Caco-2 (cell line): ENCODE measurements at regions not wholly inside any gene's neighbourhood (a gene's known extent, or its start where the extent isn't known, plus 50 kb on each side); places are given as distances from the start of the nearest gene placed in this dataset.

ENCODE experiments used
- BruUV-seq: library from RNA; stranded (reverse); fragments of 400-500 nt; replicated peaks from 2 replicates; lab custom pipeline; 2021; lab: Mats Ljungman, UMichigan
- CTCF ChIA-PET: fragments of 300-600 bp; sonication (Branson Sonifier 250); formaldehyde crosslinking; loops from one replicate; lab custom pipeline; 2022; ENCODE audit warnings: antibody characterized with exemption; lab: Charles Lee
- POLR2A ChIA-PET: fragments of 300-600 bp; sonication (Branson Sonifier 250); formaldehyde crosslinking; loops from one replicate; lab custom pipeline; 2022; ENCODE audit warnings: antibody characterized with exemption; lab: Charles Lee
- DNase-seq, 2 experiments: peaks; one replicate each; pipeline versions ENCODE4 v3.0.0 to v3.0.0-alpha.2; 2020 to 2022
- H3K27me3 ChIP-seq: replicated peaks from 2 replicates; pipeline ENCODE4 v1.6.0; 2011; ENCODE audit warnings: low read length; ENCODE audit not compliant: control insufficient read depth, insufficient read depth
- H3K36me3 ChIP-seq: 2 replicates; pipeline ENCODE4 v1.5.1; 2011; ENCODE audit warnings: low read length; ENCODE audit not compliant: control insufficient read depth, insufficient read depth
- H3K4me1 ChIP-seq: fragments of 250-450 bp; sonication (Bioruptor Pico); 2 replicates; pipeline ENCODE4 v1.5.1; 2020; ENCODE audit warnings: mild to moderate bottlenecking
- H3K4me3 ChIP-seq: 2 replicates; pipeline ENCODE4 v1.5.1; 2011; ENCODE audit warnings: low read depth, mild to moderate bottlenecking, control low read depth, low read length
- H3K9me3 ChIP-seq: fragments of 250-450 bp; sonication (Bioruptor Pico); 2 replicates; pipeline ENCODE4 v1.5.1; 2020; ENCODE audit warnings: mild to moderate bottlenecking, moderate library complexity
- H3K27ac Mint-ChIP-seq: one replicate; pipeline ENCODE4 v1.8.0; 2022; ENCODE audit warnings: mixed read lengths; ENCODE audit not compliant: unreplicated experiment
- H3K27me3 Mint-ChIP-seq: one replicate; pipeline ENCODE4 v1.8.0; 2022; ENCODE audit warnings: mixed read lengths; ENCODE audit not compliant: insufficient read depth, unreplicated experiment
- H3K36me3 Mint-ChIP-seq: one replicate; pipeline ENCODE4 v1.8.0; 2022; ENCODE audit warnings: mild to moderate bottlenecking, mixed read lengths; ENCODE audit not compliant: insufficient read depth, unreplicated experiment
- H3K4me1 Mint-ChIP-seq: one replicate; pipeline ENCODE4 v1.8.0; 2022; ENCODE audit warnings: low read depth, mixed read lengths; ENCODE audit not compliant: unreplicated experiment
- H3K4me3 Mint-ChIP-seq: one replicate; pipeline ENCODE4 v1.8.0; 2022; ENCODE audit warnings: mild to moderate bottlenecking, moderate library complexity, mixed read lengths; ENCODE audit not compliant: unreplicated experiment
- H3K9me3 Mint-ChIP-seq: one replicate; pipeline ENCODE4 v1.8.0; 2022; ENCODE audit warnings: mixed read lengths; ENCODE audit not compliant: unreplicated experiment
- intact Hi-C: fragments of 100-400 bp; cut with micrococcal nuclease; formaldehyde crosslinking; loops from one replicate; pipeline ENCODE4 v1.10.0; 2022; ENCODE audit not compliant: unreplicated experiment
- TF ChIP-seq, protein P1 (sequence below), 2 experiments: fragments of 200-600 bp in 1 of 2; IDR thresholded peaks; 1 replicate in 1 of 2; 2 replicates in 1 of 2; pipeline versions ENCODE4 v1.5.1 to v1.8.0; 2011 to 2022; ENCODE audit warnings: antibody characterized with exemption in 1 of 2, control low read depth in 1 of 2, inconsistent platforms in 1 of 2, low read depth in 1 of 2, low read length in 1 of 2, mild to moderate bottlenecking in 1 of 2, moderate library complexity in 1 of 2; ENCODE audit not compliant: insufficient read depth in 1 of 2, severe bottlenecking in 1 of 2, unreplicated experiment in 1 of 2

DNA sequence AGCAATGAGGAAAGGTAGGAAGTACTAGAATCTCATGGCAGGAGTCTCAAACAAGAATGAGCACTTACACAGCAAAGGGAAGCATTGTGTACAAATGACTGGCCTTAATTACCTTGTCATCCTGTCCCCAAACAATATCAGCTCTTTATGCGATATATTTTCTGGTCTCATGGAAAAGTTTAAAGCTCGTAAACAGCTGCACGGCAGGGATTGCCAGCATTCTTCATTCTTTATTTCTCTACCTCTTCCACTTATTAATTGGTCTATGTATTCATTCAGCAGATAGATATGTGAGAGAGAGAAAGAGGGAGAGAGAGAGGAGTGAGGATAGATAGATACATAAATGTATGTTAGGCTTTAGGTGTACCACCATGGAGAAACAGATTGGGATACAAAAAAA, 155.8 kb upstream of the FAT4 start:
- no peaks in the 10 kb centered on the region for H3K9me3 Mint-ChIP-seq
- H3K36me3 Mint-ChIP-seq, result no peaks in the 10 kb centered on the region
- no peak overlapping the region for H3K4me3 ChIP-seq
- H3K4me3 Mint-ChIP-seq, result no peak overlapping the region
- no peaks in the 10 kb centered on the region for H3K9me3 ChIP-seq
- no peaks in the 10 kb centered on the region for H3K4me1 ChIP-seq
- no peak overlapping the region for H3K27ac Mint-ChIP-seq
- no peaks in the 10 kb centered on the region for H3K27me3 Mint-ChIP-seq
- no peaks in the 10 kb centered on the region for H3K4me1 Mint-ChIP-seq
- intact Hi-C loops, result no loop called here
- no peak for DNase-seq
- H3K27me3 ChIP-seq, result no peaks in the 10 kb centered on the region
- H3K36me3 ChIP-seq, result no peaks in the 10 kb centered on the region
- ChIA-PET POLR2A (no interaction called here), CTCF (no interaction called here)
- TF ChIP-seq, protein P1, sequence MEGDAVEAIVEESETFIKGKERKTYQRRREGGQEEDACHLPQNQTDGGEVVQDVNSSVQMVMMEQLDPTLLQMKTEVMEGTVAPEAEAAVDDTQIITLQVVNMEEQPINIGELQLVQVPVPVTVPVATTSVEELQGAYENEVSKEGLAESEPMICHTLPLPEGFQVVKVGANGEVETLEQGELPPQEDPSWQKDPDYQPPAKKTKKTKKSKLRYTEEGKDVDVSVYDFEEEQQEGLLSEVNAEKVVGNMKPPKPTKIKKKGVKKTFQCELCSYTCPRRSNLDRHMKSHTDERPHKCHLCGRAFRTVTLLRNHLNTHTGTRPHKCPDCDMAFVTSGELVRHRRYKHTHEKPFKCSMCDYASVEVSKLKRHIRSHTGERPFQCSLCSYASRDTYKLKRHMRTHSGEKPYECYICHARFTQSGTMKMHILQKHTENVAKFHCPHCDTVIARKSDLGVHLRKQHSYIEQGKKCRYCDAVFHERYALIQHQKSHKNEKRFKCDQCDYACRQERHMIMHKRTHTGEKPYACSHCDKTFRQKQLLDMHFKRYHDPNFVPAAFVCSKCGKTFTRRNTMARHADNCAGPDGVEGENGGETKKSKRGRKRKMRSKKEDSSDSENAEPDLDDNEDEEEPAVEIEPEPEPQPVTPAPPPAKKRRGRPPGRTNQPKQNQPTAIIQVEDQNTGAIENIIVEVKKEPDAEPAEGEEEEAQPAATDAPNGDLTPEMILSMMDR (IDR thresholded peaks at IDR 0.05; ENCODE audit: insufficient read depth in 1 of 2, low read depth in 1 of 2, low read length in 1 of 2, severe bottlenecking in 1 of 2, unreplicated experiment in 1 of 2), result no peak
- BruUV-seq, result no TSS peak

DNA sequence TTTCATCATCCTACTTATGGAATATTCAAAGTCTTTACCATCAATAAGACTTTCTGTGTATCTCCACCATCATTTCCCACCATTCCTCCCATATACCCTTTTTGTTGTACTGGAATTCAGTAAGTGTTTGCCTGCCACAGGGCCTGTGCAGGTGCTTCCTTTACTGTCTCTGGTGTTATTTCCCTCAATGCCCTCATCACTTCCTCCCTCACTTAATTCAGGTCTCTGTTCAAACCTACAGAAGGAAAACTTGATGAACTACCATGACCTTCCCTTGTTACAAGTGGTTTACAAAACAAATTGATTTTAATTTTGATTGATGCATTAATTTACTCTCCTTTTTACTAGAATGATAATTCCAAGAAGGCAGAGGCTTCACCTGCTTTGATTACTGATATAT, 159.5 kb upstream of the FAT4 start:
- no peaks in the 10 kb centered on the region for H3K27me3 ChIP-seq
- H3K4me3 ChIP-seq, result no peak overlapping the region
- TF ChIP-seq, protein P1 (IDR thresholded peaks at IDR 0.05; ENCODE audit: insufficient read depth in 1 of 2, low read depth in 1 of 2, low read length in 1 of 2, severe bottlenecking in 1 of 2, unreplicated experiment in 1 of 2), result no peak
- ChIA-PET CTCF (no interaction called here), POLR2A (no interaction called here)
- no peaks in the 10 kb centered on the region for H3K4me1 ChIP-seq
- no peaks in the 10 kb centered on the region for H3K4me1 Mint-ChIP-seq
- H3K27ac Mint-ChIP-seq, result no peak overlapping the region
- no peak overlapping the region for H3K4me3 Mint-ChIP-seq
- DNase-seq, result no peak
- no TSS peak for BruUV-seq
- no peaks in the 10 kb centered on the region for H3K9me3 ChIP-seq
- H3K36me3 ChIP-seq, result no peaks in the 10 kb centered on the region
- intact Hi-C loops, result no loop called here
- H3K9me3 Mint-ChIP-seq, result no peaks in the 10 kb centered on the region
- no peaks in the 10 kb centered on the region for H3K27me3 Mint-ChIP-seq
- no peaks in the 10 kb centered on the region for H3K36me3 Mint-ChIP-seq

DNA sequence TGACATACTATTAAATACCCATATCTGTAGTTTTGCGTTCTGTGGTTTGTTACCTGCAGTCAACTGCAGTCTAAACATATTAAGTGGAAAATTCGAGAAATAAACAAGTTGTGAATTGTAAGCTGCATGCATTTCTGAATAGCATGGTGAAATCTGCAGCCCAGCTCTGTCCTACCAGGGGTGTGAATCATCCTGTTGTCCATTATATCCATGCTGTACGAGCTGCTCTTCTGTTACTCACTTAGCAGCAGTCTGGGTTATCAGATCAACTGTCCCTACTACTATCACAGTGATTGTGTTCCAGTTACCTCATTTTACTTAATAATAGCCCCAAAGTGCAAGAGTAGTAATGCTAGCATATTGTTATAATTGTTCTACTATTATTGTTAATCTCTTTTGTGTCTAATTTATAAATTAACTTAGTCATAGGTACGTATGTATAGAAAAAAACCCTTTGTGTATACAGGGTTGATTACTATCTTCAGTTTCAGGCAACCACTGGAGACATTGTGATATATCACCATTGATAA, 173.7 kb upstream of the FAT4 start:
- ChIA-PET POLR2A (no interaction called here), CTCF (no interaction called here)
- no peaks in the 10 kb centered on the region for H3K27me3 ChIP-seq
- Mint-ChIP-seq H3K4me1 (no peaks in the 10 kb centered on the region), H3K36me3 (no peaks in the 10 kb centered on the region), H3K4me3 (no peak overlapping the region), H3K9me3 (no peaks in the 10 kb centered on the region), H3K27me3 (no peaks in the 10 kb centered on the region), H3K27ac (no peak overlapping the region)
- no peaks in the 10 kb centered on the region for H3K36me3 ChIP-seq
- no peaks in the 10 kb centered on the region for H3K9me3 ChIP-seq
- DNase-seq, result no peak
- TF ChIP-seq, protein P1 (IDR thresholded peaks at IDR 0.05; ENCODE audit: insufficient read depth in 1 of 2, low read depth in 1 of 2, low read length in 1 of 2, severe bottlenecking in 1 of 2, unreplicated experiment in 1 of 2), result no peak
- no peaks in the 10 kb centered on the region for H3K4me1 ChIP-seq
- intact Hi-C loops, result no loop called here
- H3K4me3 ChIP-seq, result no peak overlapping the region
- BruUV-seq, result no TSS peak
